SK-MEL-5 (cell line): ENCODE measurements at regions not wholly inside any gene's neighbourhood (a gene's known extent, or its start where the extent isn't known, plus 50 kb on each side); places are given as distances from the start of the nearest gene placed in this dataset.

Experiments
- small RNA-seq, 2 experiments: library from RNA; depleted of rRNA; stranded (forward); fragments of <200 nt; gene quantifications; one replicate each; pipeline ENCODE3, GENCODE V24; 2014

Small RNAs in the stretch of these regions (small RNA-seq; reads per million reads assigned to genes)
- gene CNN2P11, result 0 reads per million in 2 experiments
